WERI-Rb-1 (cell line): ENCODE measurements at regions not wholly inside any gene's neighbourhood (a gene's known extent, or its start where the extent isn't known, plus 50 kb on each side); places are given as distances from the start of the nearest gene placed in this dataset.

Experiments
- DNase-seq: peaks from one replicate; pipeline ENCODE4 v3.0.0-alpha.2; 2020
- H3K27ac ChIP-seq: fragments of 250-450 bp; sonication (Bioruptor Pico); 2 replicates; pipeline ENCODE4 v1.5.1; 2020; ENCODE audit warnings: mild to moderate bottlenecking, moderate library complexity
- H3K27me3 ChIP-seq: fragments of 250-450 bp; sonication (Bioruptor Pico); 2 replicates; pipeline ENCODE4 v1.5.1; 2021; ENCODE audit warnings: mild to moderate bottlenecking, low read depth, moderate library complexity; ENCODE audit not compliant: insufficient read depth, severe bottlenecking
- H3K36me3 ChIP-seq: fragments of 250-450 bp; sonication (Bioruptor Pico); 2 replicates; pipeline ENCODE4 v1.5.1; 2020; ENCODE audit warnings: mild to moderate bottlenecking, moderate library complexity
- H3K4me3 ChIP-seq: 2 replicates; pipeline ENCODE4 v1.5.1; 2011; ENCODE audit warnings: low read depth, mild to moderate bottlenecking, control low read depth, low read length
- H3K9me3 ChIP-seq: fragments of 250-450 bp; sonication (Bioruptor Pico); 2 replicates; pipeline ENCODE4 v1.5.1; 2021; ENCODE audit warnings: mild to moderate bottlenecking, moderate library complexity; ENCODE audit not compliant: severe bottlenecking
- TF ChIP-seq, protein P1 (sequence below): IDR thresholded peaks from 2 replicates; pipeline ENCODE4 v1.5.1; 2011; ENCODE audit warnings: low read depth, mild to moderate bottlenecking, control low read depth, inconsistent platforms, low read length

DNA sequence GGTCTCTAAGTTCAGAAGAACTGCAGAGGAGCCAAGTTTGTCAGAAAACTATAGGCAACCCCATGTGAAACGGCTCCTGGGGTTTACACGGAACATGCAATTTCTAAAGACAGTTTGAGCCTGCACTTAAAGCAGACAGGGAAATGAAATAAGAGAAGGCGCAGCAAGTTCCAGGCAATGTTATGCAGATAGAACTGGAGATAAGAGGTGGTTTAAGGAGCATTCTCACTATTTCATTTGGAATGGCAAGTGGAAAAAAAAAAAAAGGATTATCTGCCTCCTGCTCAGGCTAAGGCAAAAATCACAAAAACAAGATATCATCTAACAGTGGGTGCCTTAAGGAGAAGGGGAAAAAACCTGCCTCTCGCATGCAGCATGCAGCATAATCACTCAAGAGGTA lies 2252.4 kb downstream of the MAT2B start:
- Histone ChIP-seq H3K9me3 (no peaks in the 10 kb centered on the region), H3K27ac (no peak overlapping the region), H3K36me3 (no peaks in the 10 kb centered on the region), H3K4me3 (no peak overlapping the region), H3K27me3 (no peaks in the 10 kb centered on the region)
- no peak for DNase-seq
- TF ChIP-seq, protein P1, sequence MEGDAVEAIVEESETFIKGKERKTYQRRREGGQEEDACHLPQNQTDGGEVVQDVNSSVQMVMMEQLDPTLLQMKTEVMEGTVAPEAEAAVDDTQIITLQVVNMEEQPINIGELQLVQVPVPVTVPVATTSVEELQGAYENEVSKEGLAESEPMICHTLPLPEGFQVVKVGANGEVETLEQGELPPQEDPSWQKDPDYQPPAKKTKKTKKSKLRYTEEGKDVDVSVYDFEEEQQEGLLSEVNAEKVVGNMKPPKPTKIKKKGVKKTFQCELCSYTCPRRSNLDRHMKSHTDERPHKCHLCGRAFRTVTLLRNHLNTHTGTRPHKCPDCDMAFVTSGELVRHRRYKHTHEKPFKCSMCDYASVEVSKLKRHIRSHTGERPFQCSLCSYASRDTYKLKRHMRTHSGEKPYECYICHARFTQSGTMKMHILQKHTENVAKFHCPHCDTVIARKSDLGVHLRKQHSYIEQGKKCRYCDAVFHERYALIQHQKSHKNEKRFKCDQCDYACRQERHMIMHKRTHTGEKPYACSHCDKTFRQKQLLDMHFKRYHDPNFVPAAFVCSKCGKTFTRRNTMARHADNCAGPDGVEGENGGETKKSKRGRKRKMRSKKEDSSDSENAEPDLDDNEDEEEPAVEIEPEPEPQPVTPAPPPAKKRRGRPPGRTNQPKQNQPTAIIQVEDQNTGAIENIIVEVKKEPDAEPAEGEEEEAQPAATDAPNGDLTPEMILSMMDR = no peak

DNA sequence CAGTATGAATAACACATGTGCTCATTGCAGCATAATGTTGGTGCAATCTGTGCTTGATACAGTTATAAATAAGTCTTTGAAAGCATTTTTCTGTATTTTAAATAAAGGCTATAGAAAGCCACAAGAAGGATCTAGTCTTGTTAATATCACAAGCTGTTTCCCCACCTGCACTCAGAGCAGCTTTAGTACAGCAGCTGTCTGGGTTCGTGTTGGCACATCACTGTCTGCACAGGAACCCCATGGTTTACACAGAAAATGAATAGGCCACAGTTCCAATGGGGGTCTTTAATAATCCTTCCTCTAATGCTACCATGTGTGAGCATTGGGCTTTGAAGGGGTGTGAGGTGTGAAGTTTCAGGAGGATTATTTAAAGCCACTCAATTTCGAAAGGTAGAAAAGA lies 2269.7 kb downstream of the MAT2B start:
- no peaks in the 10 kb centered on the region for H3K27me3 ChIP-seq
- H3K36me3 ChIP-seq = no peaks in the 10 kb centered on the region
- no peaks in the 10 kb centered on the region for H3K9me3 ChIP-seq
- H3K27ac ChIP-seq = no peak overlapping the region
- peak; percentile 8 for DNase-seq
- no peak overlapping the region for H3K4me3 ChIP-seq
- TF ChIP-seq, protein P1 = no peak

DNA sequence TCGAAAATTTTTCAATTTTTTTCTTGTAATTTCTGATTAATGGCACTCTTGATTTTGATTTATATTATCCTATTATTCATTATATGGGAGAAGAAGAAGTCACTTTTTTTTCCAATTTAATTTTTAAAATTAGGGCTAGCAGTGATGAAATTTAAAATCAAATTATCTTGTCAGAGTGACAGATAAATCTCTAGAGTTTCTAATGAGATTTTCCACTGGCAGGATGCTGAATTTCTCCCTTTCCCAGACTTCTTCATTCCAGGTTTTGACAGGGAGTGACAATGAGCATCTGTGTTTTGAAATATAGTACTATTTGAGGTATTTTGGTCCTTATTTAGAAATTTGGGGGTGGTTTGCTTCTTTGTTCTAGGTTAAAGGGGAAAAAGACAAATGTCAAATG lies 2274.1 kb downstream of the MAT2B start:
- no peak for DNase-seq
- no peaks in the 10 kb centered on the region for H3K36me3 ChIP-seq
- no peaks in the 10 kb centered on the region for H3K27me3 ChIP-seq
- no peak overlapping the region for H3K27ac ChIP-seq
- H3K4me3 ChIP-seq = no peak overlapping the region
- no peaks in the 10 kb centered on the region for H3K9me3 ChIP-seq
- TF ChIP-seq, protein P1 = no peak

DNA sequence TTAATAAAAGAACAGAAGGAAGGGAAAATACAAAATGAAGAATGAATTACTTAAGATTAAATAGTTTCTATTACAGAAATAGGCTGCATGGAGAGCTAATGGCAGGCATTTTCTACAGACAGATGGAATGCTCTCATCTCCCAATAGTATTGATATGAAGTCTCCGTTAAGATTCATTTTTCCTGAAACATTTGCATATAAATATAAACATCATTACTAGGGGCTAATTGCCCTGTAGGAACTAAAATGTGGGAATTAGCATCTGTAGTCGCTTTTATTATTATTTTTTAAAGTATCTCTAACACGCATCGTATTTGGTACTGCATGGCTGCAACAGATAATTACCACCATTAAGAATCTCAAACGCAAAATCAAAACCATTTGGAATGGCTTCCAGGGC lies 2275.5 kb downstream of the MAT2B start:
- Histone ChIP-seq H3K27me3 (no peaks in the 10 kb centered on the region), H3K27ac (no peak overlapping the region), H3K9me3 (no peaks in the 10 kb centered on the region), H3K36me3 (no peaks in the 10 kb centered on the region), H3K4me3 (no peak overlapping the region)
- no peak for DNase-seq
- TF ChIP-seq, protein P1 = no peak

DNA sequence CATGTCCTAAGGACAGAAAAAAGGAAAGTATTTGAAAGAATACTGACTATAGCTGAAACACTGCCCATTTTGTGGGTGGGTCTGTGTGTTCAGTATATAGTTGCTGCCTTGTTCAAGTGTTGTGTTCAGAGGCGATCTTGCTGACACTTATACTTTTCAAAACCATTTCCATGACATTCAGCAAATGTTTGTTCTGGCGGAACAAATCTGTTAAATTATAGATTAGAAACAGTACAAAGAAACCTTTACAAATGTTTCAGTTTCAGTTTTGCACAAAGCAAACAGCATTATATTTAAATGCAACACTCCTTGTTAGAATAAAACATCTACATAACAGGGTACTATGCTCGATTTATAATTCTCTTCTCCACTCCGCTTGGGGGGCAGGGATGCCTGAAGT lies 2276.3 kb downstream of the MAT2B start:
- no peaks in the 10 kb centered on the region for H3K36me3 ChIP-seq
- TF ChIP-seq, protein P1 = no peak
- no peak for DNase-seq
- H3K9me3 ChIP-seq = no peaks in the 10 kb centered on the region
- H3K4me3 ChIP-seq = no peak overlapping the region
- H3K27me3 ChIP-seq = no peaks in the 10 kb centered on the region
- H3K27ac ChIP-seq = no peak overlapping the region

DNA sequence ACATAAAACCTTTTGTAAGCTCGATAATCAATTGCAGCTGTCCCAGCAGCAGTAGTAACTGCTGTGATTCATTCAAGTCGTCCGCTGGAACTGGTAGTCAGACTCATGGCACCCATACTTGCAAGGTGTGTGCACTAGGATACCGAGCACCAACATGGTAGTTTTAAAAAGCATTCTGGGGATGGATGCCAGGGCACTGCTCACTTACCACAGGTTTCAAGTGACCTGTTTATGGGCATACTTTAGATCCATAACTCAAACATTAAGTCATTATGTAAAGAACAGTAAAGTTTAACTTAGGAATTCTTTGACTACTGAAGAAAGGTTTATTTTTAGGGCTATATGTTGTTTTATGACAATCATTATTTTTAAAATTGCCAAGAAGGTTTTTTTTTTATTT lies 2277.6 kb downstream of the MAT2B start:
- no peaks in the 10 kb centered on the region for H3K27me3 ChIP-seq
- TF ChIP-seq, protein P1 = no peak
- DNase-seq = no peak
- H3K36me3 ChIP-seq = no peaks in the 10 kb centered on the region
- no peak overlapping the region for H3K27ac ChIP-seq
- H3K9me3 ChIP-seq = no peaks in the 10 kb centered on the region
- H3K4me3 ChIP-seq = no peak overlapping the region
